Prostate gland (tissue), 2 donors: ENCODE measurements at regions not wholly inside any gene's neighbourhood (a gene's known extent, or its start where the extent isn't known, plus 50 kb on each side); places are given as distances from the start of the nearest gene placed in this dataset.

Experiments used
- CTCF ChIP-seq, 4 experiments: fragments of 200-600 bp in 2 of 4; fragments of 450-650 bp in 2 of 4; sonication (generic) in 2 of 4; IDR thresholded peaks; 1 replicate in 3 of 4; 2 replicates in 1 of 4; pipeline ENCODE4 v1.5.1; 2016 to 2019; ENCODE audit warnings: antibody characterized with exemption in 4 of 4, mild to moderate bottlenecking in 2 of 4, moderate library complexity in 2 of 4
- POLR2A ChIP-seq: fragments of 450-650 bp; IDR thresholded peaks from one replicate; pipeline ENCODE4 v1.6.1; 2016; ENCODE audit warnings: antibody characterized with exemption, mild to moderate bottlenecking
- POLR2AphosphoS5 ChIP-seq: sonication (generic); formaldehyde crosslinking; IDR thresholded peaks from one replicate; pipeline ENCODE4 v1.6.1; 2017; ENCODE audit warnings: antibody characterized with exemption

GRCh38 chr6:19394051-19394450, 443.1 kb upstream of the ID4 start:
- TF ChIP-seq CTCF (IDR thresholded peaks at IDR 0.05) (no peak), POLR2AphosphoS5 (no peak), POLR2A (no peak)
